ENCODE measurements at regions not wholly inside any gene's neighbourhood (a gene's known extent, or its start where the extent isn't known, plus 50 kb on each side); places are given as distances from the start of the nearest gene placed in this dataset.
"Not testable (repeated sequence)": the region's sequence is repeated elsewhere in the genome, so short reads cannot be mapped to it uniquely, and the experiment has no call there.

GRCh38 chr5:56384186-56384585 is 151.1 kb upstream of the ANKRD55 start:
- no peak for DNase-seq (ENCODE audit: low read depth in 3 of 3)

- no peak for DNase-seq (ENCODE audit: low read depth in 3 of 3)
These were observed 150.6 kb upstream of the ANKRD55 start for GRCh38 chr5:56383761-56384160.

- no peak for DNase-seq (ENCODE audit: low read depth in 3 of 3)
These were observed 149.8 kb upstream of the ANKRD55 start for GRCh38 chr5:56382896-56383295.

- no peak for DNase-seq (ENCODE audit: low read depth in 3 of 3)
These were observed 144.4 kb upstream of the ANKRD55 start for GRCh38 chr5:56377573-56377972.

GRCh38 chr5:56376128-56376527 is 143.0 kb upstream of the ANKRD55 start:
- no peak for DNase-seq (ENCODE audit: low read depth in 3 of 3)

GRCh38 chr5:56375011-56375410 is 141.9 kb upstream of the ANKRD55 start:
- DNase-seq (ENCODE audit: low read depth in 3 of 3): no peak

- not testable (repeated sequence) for DNase-seq (ENCODE audit: low read depth in 3 of 3)
These were observed 139.4 kb upstream of the ANKRD55 start for GRCh38 chr5:56372491-56372890.

- DNase-seq (ENCODE audit: low read depth in 3 of 3): no peak
These were observed 136.3 kb upstream of the ANKRD55 start for GRCh38 chr5:56369361-56369811.

- no peak for DNase-seq (ENCODE audit: low read depth in 3 of 3)
These were observed 134.6 kb upstream of the ANKRD55 start for GRCh38 chr5:56367748-56368147.

- no peak for DNase-seq (ENCODE audit: low read depth in 3 of 3)
These were observed 133.9 kb upstream of the ANKRD55 start for GRCh38 chr5:56366986-56367385.

- no peak for DNase-seq (ENCODE audit: low read depth in 3 of 3)
These were observed 128.3 kb upstream of the ANKRD55 start for GRCh38 chr5:56361398-56361797.

- no peak for DNase-seq (ENCODE audit: low read depth in 3 of 3)
These were observed 127.7 kb upstream of the ANKRD55 start for GRCh38 chr5:56360816-56361215.

GRCh38 chr5:56359809-56360685 is 126.9 kb upstream of the ANKRD55 start:
- DNase-seq (ENCODE audit: low read depth in 3 of 3): no peak

- no peak for DNase-seq (ENCODE audit: low read depth in 3 of 3)
These were observed 125.9 kb upstream of the ANKRD55 start for GRCh38 chr5:56358703-56359681.

GRCh38 chr5:56358046-56358445 is 124.9 kb upstream of the ANKRD55 start:
- DNase-seq (ENCODE audit: low read depth in 3 of 3): no peak

GRCh38 chr5:56357426-56357825 is 124.3 kb upstream of the ANKRD55 start:
- DNase-seq (ENCODE audit: low read depth in 3 of 3): no peak

- no peak for DNase-seq (ENCODE audit: low read depth in 3 of 3)
These were observed 123.7 kb upstream of the ANKRD55 start for GRCh38 chr5:56356836-56357160.

- no peak for DNase-seq (ENCODE audit: low read depth in 3 of 3)
These were observed 123.1 kb upstream of the ANKRD55 start for GRCh38 chr5:56356121-56356835.

GRCh38 chr5:56354836-56355235 is 121.7 kb upstream of the ANKRD55 start:
- no peak for DNase-seq (ENCODE audit: low read depth in 3 of 3)

- no peak for DNase-seq (ENCODE audit: low read depth in 3 of 3)
These were observed 119.9 kb upstream of the ANKRD55 start for GRCh38 chr5:56352808-56353590.

- DNase-seq (ENCODE audit: low read depth in 3 of 3): no peak
These were observed 117.6 kb upstream of the ANKRD55 start for GRCh38 chr5:56350597-56351170.
